HG03378 (cell line): ENCODE measurements at regions not wholly inside any gene's neighbourhood (a gene's known extent, or its start where the extent isn't known, plus 50 kb on each side); places are given as distances from the start of the nearest gene placed in this dataset.
"Not testable (repeated sequence)": the region's sequence is repeated elsewhere in the genome, so short reads cannot be mapped to it uniquely, and the experiment has no call there.

Experiments used
- ATAC-seq: cut with Tn5 transposase; IDR thresholded peaks from one replicate; pipeline ENCODE4 v1.9.1; 2021; ENCODE audit warnings: mild to moderate bottlenecking, moderate library complexity; ENCODE audit not compliant: unreplicated experiment

DNA sequence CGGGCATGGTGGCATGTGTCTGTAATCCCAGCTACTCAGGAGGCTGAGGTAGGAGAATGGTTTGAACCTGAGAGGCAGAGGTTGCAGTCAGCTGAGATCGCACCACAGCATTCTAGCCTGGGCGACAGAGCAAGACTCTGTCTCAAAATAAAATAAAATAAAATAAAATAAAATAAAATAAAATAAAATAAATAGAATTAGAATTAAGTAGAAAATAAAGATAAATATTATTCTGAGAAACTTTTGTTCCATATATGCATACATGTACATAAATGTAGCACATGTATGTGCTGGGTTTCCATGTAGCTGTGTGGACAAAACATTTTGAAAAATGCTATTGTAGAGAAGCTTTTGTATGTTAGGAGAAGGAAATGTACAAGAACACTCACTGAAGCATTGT is 129.4 kb upstream of the VLDLR start:
- no peak for ATAC-seq

- no peak for ATAC-seq
Observed at GRCh38 chr9:2493109-2493508, 128.5 kb upstream of the VLDLR start.

DNA sequence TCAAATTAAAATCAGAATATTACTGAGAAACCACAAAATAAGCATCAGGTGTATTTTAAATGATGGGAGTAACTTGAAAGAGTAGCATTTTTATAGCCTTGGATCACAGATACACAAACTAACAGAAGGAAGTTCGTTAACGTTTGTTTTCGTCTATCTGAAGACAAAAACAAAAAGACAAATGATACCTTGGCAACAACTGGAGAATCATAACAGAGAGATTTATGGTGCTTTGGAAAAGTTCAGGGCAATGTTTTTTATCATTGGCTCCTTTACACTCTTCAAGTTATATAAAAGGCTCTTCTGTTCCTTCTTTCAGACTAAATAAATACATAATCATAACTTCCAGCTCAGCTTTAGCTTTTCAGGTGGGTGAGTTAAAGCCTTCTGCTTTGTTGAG is 128.1 kb upstream of the VLDLR start:
- ATAC-seq = no peak

GRCh38 chr9:2494562-2494961 is 127.0 kb upstream of the VLDLR start:
- ATAC-seq = no peak

DNA sequence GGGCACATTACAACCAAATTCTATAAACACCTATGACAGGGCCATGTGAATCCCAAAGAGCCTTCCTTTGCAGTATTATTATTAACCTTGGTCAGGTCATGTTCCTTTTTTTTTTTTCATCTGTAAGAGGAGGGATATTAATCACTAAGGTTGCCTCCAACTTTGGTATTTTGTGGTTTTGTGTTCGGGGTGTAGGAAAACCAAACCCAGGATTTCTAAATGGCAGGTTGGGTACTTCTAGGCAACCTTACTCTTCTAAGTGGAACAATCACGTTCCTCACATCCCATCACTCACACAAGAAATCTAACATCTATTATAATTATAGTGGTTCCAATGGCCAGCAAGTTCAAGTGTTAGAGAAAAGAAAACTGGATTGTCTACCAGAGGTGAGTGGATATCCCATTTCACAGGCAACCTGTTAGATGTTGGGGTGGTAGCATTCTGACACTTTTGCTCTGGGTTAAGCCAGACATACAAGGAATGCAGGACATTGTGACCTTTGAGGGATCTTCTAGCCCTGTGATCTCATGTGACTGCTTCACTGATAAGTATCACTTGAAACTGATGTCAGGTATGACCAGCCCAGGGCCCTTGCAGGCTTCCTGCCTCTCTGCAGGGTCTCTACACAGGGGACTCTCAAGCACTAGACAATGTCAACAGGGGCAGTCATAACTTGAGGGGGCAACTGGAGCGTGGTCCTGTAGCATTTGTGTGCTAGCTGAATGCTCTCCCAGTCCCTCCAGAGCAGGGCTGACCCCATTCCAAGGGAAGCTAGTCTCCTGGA is 126.2 kb upstream of the VLDLR start:
- ATAC-seq = no peak

- ATAC-seq = no peak
Observed at GRCh38 chr9:2496169-2496568, 125.4 kb upstream of the VLDLR start.

DNA sequence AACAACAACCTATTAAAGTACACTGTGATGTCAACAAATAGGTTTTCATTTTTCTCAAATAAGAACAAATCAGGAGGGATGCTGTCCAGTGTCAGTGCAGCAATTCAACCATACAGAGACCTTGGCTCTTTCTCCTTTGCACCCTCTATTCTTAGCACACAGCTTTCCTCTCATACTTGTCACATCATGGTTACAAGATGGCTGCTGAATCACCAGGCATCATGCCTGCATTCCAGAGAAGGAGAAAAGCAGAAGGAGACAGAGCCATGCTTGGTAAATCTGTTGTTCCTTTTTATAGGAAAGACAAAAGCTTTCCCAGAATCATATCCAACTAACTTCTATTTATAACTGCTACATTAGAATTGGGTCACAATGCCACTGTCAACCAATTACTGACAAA is 124.7 kb upstream of the VLDLR start:
- ATAC-seq = no peak

DNA sequence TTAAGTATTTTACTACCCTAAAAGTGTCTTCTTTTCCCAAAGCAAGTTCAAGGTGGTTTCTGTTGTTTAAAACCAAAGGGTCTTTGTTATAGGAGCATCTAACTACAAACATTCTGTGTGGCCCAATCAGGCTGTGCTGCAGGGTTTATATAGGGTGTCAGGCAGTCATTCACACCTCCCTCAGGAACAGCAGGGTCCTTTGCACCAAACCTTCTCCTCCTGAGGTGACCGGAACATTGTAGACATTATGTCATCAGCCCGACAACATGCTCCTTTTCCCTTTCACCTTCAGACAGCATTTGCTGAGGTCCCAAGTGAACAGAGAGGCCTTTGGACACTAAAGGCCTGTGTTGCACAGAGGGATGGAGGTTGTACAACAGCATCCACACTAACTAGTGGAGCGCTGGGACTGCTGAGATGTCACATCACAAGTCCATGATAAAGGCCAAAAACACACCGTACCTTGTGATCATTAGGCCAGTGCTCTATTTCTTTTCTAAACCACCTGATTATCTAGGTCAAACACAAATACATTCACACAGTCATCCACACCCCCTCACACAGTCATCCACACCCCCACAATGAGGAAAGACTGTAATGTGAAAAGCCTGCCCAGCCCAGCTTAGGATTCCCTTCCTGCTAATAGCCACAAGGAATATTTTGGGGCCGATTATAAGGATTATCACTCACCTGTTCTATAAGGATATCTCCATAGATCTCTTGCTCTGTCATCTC is 123.8 kb upstream of the VLDLR start:
- ATAC-seq = no peak

DNA sequence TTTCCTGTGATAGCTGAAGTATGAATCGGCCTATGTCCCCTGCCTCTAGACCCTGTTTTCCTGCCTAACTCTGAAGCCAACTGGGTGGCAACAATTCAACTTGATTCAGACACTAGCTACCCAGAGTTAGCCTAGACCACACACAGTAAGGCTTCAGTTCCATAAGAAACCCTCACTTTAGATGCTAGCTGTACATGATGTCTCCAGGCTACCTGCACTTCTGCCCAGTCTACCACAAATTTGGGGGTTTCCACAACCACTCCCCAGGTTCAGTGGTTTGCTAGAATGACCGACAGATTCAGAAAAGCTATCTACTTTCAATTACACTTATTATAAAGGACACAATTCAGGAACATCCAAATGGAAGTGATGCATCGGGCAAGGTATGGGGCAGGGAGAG is 119.4 kb upstream of the VLDLR start:
- ATAC-seq = no peak

GRCh38 chr9:2502760-2503159 is 118.8 kb upstream of the VLDLR start:
- no peak for ATAC-seq

GRCh38 chr9:2506321-2506720 is 115.3 kb upstream of the VLDLR start:
- no peak for ATAC-seq

DNA sequence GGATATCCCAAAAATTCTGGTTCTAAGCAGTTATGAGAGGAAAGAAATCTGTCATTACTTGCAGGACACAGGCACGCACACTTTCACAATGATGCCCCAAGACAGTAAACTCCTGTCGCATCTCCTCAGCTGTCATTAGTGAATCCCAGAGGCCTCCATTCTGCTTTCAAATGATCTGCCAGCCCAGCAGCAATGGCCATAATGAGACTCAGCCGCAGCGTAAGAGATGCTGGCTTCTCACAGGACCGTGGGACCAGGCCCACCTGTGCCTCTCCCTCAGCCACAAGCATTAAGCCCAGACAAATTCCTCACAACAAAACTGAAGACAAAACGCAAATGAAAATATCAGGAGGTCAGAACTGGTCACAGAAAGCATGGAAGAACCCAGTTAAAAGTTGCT is 98.0 kb upstream of the VLDLR start:
- no peak for ATAC-seq

DNA sequence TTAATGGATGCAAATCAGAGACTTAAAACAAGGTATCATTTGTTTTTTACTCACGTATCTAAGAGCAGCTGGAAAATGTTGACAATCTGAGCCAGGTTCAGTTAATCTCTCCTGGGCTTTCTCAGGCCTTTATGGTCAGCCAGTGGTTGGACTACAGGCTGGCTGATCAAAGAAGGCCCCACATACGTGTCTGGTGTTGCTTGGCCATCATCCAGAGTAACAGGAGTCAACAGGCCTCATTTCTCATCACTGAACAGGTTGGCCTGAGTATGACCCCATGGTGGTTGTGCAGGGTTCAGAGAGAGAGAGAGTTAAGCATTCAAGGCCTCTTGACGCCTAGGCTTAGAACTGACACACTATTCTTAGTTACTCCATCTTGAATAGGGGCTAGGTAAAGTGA is 97.0 kb upstream of the VLDLR start:
- ATAC-seq = no peak

DNA sequence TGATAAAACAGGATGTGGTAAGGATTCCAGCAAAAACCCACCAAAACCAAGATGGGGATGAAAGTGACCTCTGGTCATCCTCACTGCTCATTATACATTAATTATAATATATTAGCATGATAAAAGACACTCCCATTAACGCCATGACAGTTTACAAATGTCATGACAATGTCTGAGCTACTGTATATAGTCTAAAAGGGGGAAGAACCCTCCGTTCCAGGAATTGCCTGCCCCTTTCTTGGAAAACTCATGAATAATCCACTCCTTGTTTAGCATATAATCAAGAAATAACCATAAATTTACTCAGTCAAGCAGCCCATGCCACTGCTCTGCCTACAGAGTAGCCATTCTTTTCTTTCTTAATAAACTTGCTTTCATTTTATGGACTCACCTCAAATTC is 96.4 kb upstream of the VLDLR start:
- no peak for ATAC-seq

GRCh38 chr9:2526071-2526828 is 95.3 kb upstream of the VLDLR start:
- no peak for ATAC-seq

- ATAC-seq = no peak
Observed at GRCh38 chr9:2531481-2531880, 90.1 kb upstream of the VLDLR start.

DNA sequence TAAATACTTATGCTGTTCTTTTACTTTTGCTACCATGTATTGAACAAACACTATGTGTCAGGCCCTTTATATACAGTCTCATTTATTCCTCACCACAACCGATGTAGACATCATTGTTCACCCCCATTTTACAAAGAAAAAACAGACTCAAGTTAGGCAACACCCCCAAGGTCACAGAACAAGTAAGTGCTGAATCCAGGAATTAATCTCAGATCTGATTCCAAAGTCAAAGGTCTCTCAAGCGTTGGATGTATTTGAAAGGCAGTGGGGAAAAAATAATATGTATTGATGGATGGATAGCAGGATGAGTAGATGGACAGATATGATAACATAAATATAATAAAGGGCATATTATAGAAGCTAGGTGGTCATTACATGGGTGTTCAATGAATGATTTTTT is 85.1 kb upstream of the VLDLR start:
- no peak for ATAC-seq

- ATAC-seq = no peak
Observed at GRCh38 chr9:2545881-2546490, 75.6 kb upstream of the VLDLR start.

DNA sequence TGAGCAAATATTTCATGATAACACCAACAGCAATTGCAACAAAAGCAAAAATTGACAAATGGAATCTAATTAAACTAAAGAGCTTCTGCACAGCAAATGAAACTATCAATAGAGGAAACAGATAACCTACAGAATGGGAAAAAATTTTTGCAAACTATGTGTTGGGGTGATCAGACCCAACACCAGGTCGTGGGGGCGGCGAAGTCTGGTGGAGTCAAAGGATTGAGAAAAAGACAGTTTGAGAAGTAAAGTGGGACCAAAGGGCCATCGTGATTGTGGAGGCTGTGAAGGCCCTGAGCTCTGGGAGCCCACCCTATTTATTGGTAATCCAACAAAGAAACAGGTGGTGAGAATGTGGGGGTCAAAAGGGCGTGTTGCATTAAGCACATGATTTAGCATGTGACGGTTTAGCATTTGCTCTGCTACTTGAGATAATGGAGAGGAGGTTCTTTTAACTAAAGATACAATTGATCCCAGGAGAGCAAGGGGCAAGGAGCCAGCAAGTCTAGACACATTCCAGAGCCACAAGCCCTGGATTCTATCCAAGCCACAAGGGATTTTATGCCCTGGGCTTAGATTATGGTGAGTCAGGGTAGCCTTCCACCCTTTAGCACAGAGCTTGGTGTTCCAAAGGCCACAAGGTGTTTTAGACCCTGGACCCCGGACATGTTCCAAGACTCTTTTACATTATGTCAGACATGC is 65.5 kb upstream of the VLDLR start:
- not testable (repeated sequence) for ATAC-seq

- no peak for ATAC-seq
Observed at GRCh38 chr9:2557693-2558092, 63.9 kb upstream of the VLDLR start.
